Fibroblast of lung (primary cell): ENCODE measurements at regions not wholly inside any gene's neighbourhood (a gene's known extent, or its start where the extent isn't known, plus 50 kb on each side); places are given as distances from the start of the nearest gene placed in this dataset.

ENCODE experiments used
- CTCF ChIP-seq, 2 donors: IDR thresholded peaks in 1 of 2; conservative IDR thresholded peaks in 1 of 2; 1 replicate in 1 of 2; 2 replicates in 1 of 2; pipeline ENCODE4 v1.5.1; 2011 to 2012; ENCODE audit warnings: low read length in 2 of 2, control low read depth in 1 of 2, inconsistent platforms in 1 of 2, low read depth in 1 of 2, mild to moderate bottlenecking in 1 of 2
- EZH2 ChIP-seq: IDR thresholded peaks from 2 replicates; pipeline ENCODE4 v1.5.1; 2012; ENCODE audit warnings: low read length, control low read depth, mild to moderate bottlenecking; ENCODE audit errors: missing control alignments

GRCh38 chr22:49134076-49134475 is 693.6 kb downstream of the BRD1 start:
- TF ChIP-seq CTCF (conservative IDR thresholded peaks at IDR 0.05 in 1 of 2, IDR thresholded peaks at IDR 0.05 in 1 of 2; ENCODE audit: low read depth in 1 of 2, low read length in 2 of 2): no peak
- no peak for TF ChIP-seq EZH2
